ENCODE measurements at regions not wholly inside any gene's neighbourhood (a gene's known extent, or its start where the extent isn't known, plus 50 kb on each side); places are given as distances from the start of the nearest gene placed in this dataset.

DNA sequence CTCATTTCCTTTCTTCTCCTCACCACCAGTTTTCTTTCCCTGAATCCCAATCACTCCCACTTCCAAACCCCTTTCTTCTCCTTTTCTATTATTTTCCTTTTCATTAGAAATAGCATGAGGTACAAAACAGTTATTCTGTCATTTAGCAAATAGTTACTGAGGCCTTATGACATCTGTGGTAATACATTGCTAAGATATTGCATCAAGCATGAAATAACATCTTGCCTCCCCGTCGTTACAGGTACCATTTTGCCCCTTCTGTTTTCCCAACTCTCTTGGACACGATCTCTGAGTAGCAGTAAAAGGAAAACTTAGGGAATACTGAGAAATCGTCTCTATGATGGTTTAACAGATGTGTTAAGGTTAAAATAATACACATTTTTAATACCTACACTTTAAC lies 175.8 kb upstream of the SOX5 start:
- TF ChIP-seq, protein P1, sequence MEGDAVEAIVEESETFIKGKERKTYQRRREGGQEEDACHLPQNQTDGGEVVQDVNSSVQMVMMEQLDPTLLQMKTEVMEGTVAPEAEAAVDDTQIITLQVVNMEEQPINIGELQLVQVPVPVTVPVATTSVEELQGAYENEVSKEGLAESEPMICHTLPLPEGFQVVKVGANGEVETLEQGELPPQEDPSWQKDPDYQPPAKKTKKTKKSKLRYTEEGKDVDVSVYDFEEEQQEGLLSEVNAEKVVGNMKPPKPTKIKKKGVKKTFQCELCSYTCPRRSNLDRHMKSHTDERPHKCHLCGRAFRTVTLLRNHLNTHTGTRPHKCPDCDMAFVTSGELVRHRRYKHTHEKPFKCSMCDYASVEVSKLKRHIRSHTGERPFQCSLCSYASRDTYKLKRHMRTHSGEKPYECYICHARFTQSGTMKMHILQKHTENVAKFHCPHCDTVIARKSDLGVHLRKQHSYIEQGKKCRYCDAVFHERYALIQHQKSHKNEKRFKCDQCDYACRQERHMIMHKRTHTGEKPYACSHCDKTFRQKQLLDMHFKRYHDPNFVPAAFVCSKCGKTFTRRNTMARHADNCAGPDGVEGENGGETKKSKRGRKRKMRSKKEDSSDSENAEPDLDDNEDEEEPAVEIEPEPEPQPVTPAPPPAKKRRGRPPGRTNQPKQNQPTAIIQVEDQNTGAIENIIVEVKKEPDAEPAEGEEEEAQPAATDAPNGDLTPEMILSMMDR (IDR thresholded peaks at IDR 0.05): no peak
- ATAC-seq (ENCODE audit: low FRiP score): no peak
- DNase-seq (ENCODE audit: low spot score): no peak

DNA sequence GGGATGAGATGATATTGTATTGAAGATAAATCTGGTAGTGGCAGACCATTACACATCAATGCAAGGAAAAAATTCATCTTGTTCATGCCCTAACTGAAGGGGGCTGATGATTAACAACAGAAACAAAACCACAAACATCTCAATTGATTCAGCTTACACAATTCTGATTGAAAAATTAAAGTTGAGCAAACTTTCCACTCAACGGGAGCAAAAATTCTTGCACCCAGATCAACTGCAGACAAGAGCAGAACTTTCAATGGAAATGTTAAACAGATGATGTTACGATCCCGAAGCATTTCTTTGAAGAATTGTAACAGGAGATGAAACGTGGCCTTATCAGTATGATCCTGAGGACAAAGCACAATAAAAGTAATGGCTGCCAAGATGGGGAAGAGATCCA lies 172.4 kb upstream of the SOX5 start:
- DNase-seq (ENCODE audit: low spot score) (no peak), ATAC-seq (ENCODE audit: low FRiP score) (no peak)
- TF ChIP-seq, protein P1 (IDR thresholded peaks at IDR 0.05): no peak

DNA sequence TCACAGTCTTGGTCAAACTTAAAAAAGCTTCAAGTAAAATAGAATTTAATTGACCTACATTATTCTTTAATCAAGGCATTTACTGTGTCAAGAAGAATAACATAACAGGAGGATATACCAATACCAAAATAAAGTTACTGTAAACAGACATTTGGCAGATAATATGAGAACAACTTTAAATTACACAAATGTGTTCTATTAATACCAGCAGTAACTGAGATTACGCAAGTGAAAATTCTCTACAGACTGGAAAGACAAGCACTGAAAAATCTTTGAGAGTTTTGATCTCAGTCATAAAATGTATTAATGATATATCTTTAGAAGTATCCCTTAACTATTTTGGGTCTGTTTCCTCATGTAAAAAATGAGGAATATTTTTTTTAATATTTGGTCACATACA lies 169.2 kb upstream of the SOX5 start:
- DNase-seq (ENCODE audit: low spot score) (no peak), ATAC-seq (ENCODE audit: low FRiP score) (no peak)
- TF ChIP-seq, protein P1 (IDR thresholded peaks at IDR 0.05): no peak

DNA sequence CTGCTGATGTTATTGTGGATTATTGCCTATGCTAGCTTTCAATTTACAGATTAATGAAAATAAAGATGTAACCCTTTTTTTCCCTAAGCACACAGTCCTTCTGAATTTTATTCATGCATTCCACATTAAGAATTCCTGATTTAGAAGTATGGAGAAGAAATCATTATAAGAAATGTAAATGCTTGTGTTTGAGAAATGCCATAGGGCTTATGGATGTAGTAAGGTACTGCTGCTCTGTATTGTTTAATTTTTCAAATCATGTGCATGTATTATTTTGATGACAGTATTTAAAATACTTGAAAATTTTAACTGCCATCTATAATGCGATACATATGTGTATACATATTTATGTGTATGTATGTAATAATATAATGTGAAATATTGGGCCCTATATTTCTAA lies 167.1 kb upstream of the SOX5 start:
- ATAC-seq (ENCODE audit: low FRiP score) (no peak), DNase-seq (ENCODE audit: low spot score) (no peak)
- TF ChIP-seq, protein P1 (IDR thresholded peaks at IDR 0.05): no peak

DNA sequence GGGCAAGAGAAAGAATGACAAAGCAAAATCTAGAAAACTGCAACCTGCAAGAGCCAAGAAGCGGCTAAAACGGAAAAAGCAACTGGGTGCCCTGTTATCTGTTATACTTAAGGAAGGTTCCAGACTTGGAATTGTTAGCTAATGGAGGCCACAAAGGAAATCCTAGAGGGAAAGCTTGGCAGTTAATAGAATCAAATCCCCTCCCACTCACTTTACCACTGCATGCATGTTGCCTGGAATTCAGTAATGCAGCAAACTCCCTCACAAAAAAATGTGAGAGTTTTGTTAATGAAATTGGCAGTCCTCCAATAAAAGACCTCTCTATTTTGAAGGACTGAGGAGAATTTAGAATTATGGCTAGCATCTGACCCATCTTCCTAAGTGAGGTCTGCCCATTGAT lies 164.2 kb upstream of the SOX5 start:
- ATAC-seq (ENCODE audit: low FRiP score) (no peak), DNase-seq (ENCODE audit: low spot score) (no peak)
- TF ChIP-seq, protein P1 (IDR thresholded peaks at IDR 0.05): no peak

DNA sequence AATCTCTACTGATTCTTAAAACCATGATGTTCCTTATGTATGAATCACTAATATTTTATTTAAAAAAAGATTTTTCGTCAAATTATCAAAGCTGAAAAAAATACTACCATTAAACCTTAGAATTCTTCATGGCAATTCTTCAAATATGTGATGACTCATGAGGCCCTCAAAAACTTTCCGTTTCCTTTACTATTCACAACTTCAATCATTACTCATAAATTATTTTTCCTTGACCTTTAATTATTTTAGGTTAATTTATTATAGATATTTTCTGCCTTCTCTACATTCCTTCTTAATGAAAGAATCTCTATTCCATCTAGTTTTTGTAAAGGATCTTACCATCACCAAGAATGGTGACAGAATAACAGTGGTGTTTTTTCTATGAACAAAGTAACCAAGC lies 162.1 kb upstream of the SOX5 start:
- ATAC-seq (ENCODE audit: low FRiP score): no peak
- TF ChIP-seq, protein P1 (IDR thresholded peaks at IDR 0.05): no peak
- no peak for DNase-seq (ENCODE audit: low spot score)

DNA sequence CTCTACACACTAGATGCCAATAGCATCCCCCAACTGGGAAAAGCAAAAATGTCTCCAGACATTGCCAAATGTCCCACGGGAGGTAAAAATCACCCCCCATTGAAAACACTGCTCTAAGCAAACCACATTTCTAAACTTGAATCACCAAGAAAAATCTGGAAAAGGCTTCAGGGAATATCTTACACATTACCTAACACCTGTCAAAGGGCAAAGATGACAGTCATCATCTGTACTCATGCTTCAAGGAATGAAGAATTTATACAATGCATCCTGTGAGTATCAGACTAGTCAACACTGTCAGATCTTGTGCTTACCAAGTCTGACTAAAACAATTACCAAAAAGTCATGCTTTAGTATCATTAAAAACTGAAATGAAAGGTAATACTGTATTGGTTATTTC lies 161.6 kb upstream of the SOX5 start:
- no peak for DNase-seq (ENCODE audit: low spot score)
- TF ChIP-seq, protein P1 (IDR thresholded peaks at IDR 0.05): no peak
- ATAC-seq (ENCODE audit: low FRiP score): peak; percentile 58

All from omental fat pad (tissue), 3 donors.